ENCODE measurements at regions not wholly inside any gene's neighbourhood (a gene's known extent, or its start where the extent isn't known, plus 50 kb on each side); places are given as distances from the start of the nearest gene placed in this dataset.

DNA sequence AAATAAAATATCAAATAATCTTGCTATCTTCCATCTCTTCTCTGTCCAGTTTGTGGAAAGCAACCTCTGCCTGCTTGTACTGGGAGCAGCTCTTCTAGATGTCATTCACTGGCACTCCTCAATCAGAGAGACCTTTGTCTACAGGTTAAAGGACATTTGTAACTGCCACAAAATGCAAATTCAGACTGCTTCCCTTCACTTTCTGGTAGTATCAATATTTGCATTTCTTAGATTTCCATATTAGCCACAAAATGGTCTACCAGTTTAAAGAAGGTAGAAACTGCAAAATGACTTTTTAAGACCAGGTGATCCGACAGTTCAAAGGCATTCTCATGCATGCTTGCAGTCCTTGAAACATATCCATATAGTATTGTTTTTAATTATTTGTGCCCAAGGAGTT is 51.7 kb upstream of the RCN1 start:
- H3K79me2 ChIP-seq (ENCODE audit: insufficient read depth, low read length): no peaks in the 10 kb centered on the region
- H3K4me2 ChIP-seq (ENCODE audit: low read depth, low read length, poor library complexity, severe bottlenecking): no peak overlapping the region
- no peaks in the 10 kb centered on the region for H3K9me3 ChIP-seq (ENCODE audit: insufficient read depth, low read depth, low read length)
- no peak overlapping the region for H3K4me3 ChIP-seq (ENCODE audit: low read length, poor library complexity, severe bottlenecking)
- H3K27me3 ChIP-seq (ENCODE audit: insufficient read depth, low read length, poor library complexity, severe bottlenecking): no peaks in the 10 kb centered on the region
- no peaks in the 10 kb centered on the region for H3K9me2 ChIP-seq (replicated peaks; ENCODE audit: low read depth, low read length)
- no peaks in the 10 kb centered on the region for H3K36me3 ChIP-seq (ENCODE audit: insufficient read depth, low read length)
- no peaks in the 10 kb centered on the region for H3K4me1 ChIP-seq (ENCODE audit: insufficient read depth, low read length, poor library complexity, severe bottlenecking)
- no peaks in the 10 kb centered on the region for H4K20me1 ChIP-seq (ENCODE audit: insufficient read depth, low read length, poor library complexity, severe bottlenecking)
- no peaks in the 10 kb centered on the region for H3F3A ChIP-seq (ENCODE audit: low read depth)
- H3K9ac ChIP-seq (ENCODE audit: low read depth, low read length, poor library complexity, severe bottlenecking): no peak overlapping the region
- no peak overlapping the region for H2AFZ ChIP-seq (ENCODE audit: low read length)
- TF ChIP-seq EZH2phosphoT487 (IDR thresholded peaks at IDR 0.05; ENCODE audit: borderline replicate concordance): no peak
- TF ChIP-seq CTCF (conservative IDR thresholded peaks at IDR 0.05; ENCODE audit: low read length): no peak

GRCh38 chr11:32034680-32035079 is 56.2 kb upstream of the RCN1 start:
- Histone ChIP-seq H3K4me2 (ENCODE audit: low read depth, low read length, poor library complexity, severe bottlenecking) (no peak overlapping the region), H3K27me3 (ENCODE audit: insufficient read depth, low read length, poor library complexity, severe bottlenecking) (no peaks in the 10 kb centered on the region), H3K9ac (ENCODE audit: low read depth, low read length, poor library complexity, severe bottlenecking) (no peak overlapping the region), H3K4me3 (ENCODE audit: low read length, poor library complexity, severe bottlenecking) (no peak overlapping the region), H3K9me2 (replicated peaks; ENCODE audit: low read depth, low read length) (no peaks in the 10 kb centered on the region), H4K20me1 (ENCODE audit: insufficient read depth, low read length, poor library complexity, severe bottlenecking) (no peaks in the 10 kb centered on the region), H3F3A (ENCODE audit: low read depth) (no peaks in the 10 kb centered on the region), H3K79me2 (ENCODE audit: insufficient read depth, low read length) (no peaks in the 10 kb centered on the region), H3K9me3 (ENCODE audit: insufficient read depth, low read depth, low read length) (no peaks in the 10 kb centered on the region), H3K4me1 (ENCODE audit: insufficient read depth, low read length, poor library complexity, severe bottlenecking) (no peaks in the 10 kb centered on the region), H2AFZ (ENCODE audit: low read length) (no peak overlapping the region), H3K36me3 (ENCODE audit: insufficient read depth, low read length) (no peaks in the 10 kb centered on the region)
- no peak for TF ChIP-seq EZH2phosphoT487 (IDR thresholded peaks at IDR 0.05; ENCODE audit: borderline replicate concordance)
- no peak for TF ChIP-seq CTCF (conservative IDR thresholded peaks at IDR 0.05; ENCODE audit: low read length)

- Histone ChIP-seq H3K4me1 (ENCODE audit: insufficient read depth, low read length, poor library complexity, severe bottlenecking) (no peaks in the 10 kb centered on the region), H2AFZ (ENCODE audit: low read length) (no peak overlapping the region), H3K9me3 (ENCODE audit: insufficient read depth, low read depth, low read length) (no peaks in the 10 kb centered on the region), H3K36me3 (ENCODE audit: insufficient read depth, low read length) (no peaks in the 10 kb centered on the region), H3K9me2 (replicated peaks; ENCODE audit: low read depth, low read length) (no peaks in the 10 kb centered on the region), H3F3A (ENCODE audit: low read depth) (no peaks in the 10 kb centered on the region), H3K27me3 (ENCODE audit: insufficient read depth, low read length, poor library complexity, severe bottlenecking) (no peaks in the 10 kb centered on the region), H3K79me2 (ENCODE audit: insufficient read depth, low read length) (no peaks in the 10 kb centered on the region), H3K4me2 (ENCODE audit: low read depth, low read length, poor library complexity, severe bottlenecking) (no peak overlapping the region), H4K20me1 (ENCODE audit: insufficient read depth, low read length, poor library complexity, severe bottlenecking) (no peaks in the 10 kb centered on the region), H3K4me3 (ENCODE audit: low read length, poor library complexity, severe bottlenecking) (no peak overlapping the region), H3K9ac (ENCODE audit: low read depth, low read length, poor library complexity, severe bottlenecking) (no peak overlapping the region)
- TF ChIP-seq EZH2phosphoT487 (IDR thresholded peaks at IDR 0.05; ENCODE audit: borderline replicate concordance): no peak
- TF ChIP-seq CTCF (conservative IDR thresholded peaks at IDR 0.05; ENCODE audit: low read length): no peak
Measured at GRCh38 chr11:32034149-32034548, 56.7 kb upstream of the RCN1 start.

All from Loucy (cell line).